NCI-H1105 treated with DMSO at 0.1 percent for 48 hours (cell line): ENCODE measurements at regions not wholly inside any gene's neighbourhood (a gene's known extent, or its start where the extent isn't known, plus 50 kb on each side); places are given as distances from the start of the nearest gene placed in this dataset.
"Not testable (repeated sequence)": the region's sequence is repeated elsewhere in the genome, so short reads cannot be mapped to it uniquely, and the experiment has no call there.

Experiments used
- DNase-seq: peaks from one replicate; lab custom pipeline; 2025; lab: John Stamatoyannopoulos, UW

GRCh38 chr10:90269699-90270098 lies 568.3 kb downstream of the KIF20B start:
- no peak for DNase-seq

DNA sequence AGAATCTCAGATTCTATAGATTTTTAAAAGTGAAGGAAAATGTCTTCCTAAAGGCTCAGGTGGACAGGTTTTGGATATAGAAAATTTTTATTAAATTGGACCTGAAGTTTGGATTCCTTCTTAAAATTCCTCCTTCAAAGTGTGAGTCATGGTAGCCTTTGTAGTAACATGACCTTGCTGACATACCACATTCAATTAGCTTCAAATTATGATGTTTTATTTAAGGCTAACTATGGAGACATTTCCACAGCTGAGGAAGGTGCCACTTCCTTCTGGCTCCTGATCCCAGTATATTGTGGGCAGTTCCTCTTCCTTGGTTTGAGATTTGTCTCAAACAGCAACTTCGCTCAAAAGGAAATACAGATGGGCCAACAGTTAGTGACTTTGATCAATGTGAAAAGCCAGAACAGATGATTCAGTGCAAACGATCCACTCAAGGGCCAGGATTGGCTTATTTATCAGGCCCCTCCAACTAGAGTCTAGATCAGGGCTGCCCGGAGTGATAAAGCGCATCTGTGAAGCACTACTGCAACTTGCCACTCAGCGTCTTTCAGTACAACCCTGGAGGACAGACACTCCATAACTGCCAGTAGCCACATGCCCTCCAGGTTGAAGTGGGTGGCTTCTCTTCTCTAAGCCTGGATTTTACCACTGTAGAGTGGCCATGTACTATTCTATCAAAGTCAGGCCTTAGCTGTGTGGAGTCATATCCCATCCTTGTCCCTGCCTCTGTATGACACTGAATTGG lies 573.5 kb downstream of the KIF20B start:
- DNase-seq: no peak

DNA sequence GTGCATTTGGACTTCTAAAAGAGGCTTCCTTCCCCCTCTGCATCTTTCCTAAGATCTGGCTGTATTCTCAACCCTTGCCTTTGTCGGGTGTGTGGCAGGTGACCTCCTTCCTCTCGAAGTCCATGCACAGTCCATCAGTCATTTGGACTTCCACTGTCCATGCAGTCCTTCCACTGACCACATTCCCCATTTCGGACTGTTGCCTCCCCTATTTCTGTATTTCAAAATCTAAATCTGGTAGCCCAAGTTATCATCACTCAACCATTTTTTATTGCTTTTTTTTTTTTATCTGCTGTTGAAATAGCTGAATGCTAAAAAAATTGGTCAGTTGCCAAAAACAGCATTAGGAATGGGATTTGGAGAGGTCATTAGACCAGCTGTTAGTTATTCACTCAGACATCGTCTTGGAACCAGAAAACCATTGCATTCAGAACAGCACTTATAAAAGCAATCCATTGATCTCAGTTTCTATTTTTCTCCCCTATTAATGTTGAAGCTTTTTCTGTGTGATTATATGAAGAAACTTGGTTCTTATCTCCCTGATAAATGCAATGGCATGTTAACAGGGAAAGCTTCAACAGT lies 575.6 kb downstream of the KIF20B start:
- peak; percentile 34 for DNase-seq

- DNase-seq: no peak
Measured at GRCh38 chr10:90286406-90286805, 571.4 kb downstream of the HTR7 start.

DNA sequence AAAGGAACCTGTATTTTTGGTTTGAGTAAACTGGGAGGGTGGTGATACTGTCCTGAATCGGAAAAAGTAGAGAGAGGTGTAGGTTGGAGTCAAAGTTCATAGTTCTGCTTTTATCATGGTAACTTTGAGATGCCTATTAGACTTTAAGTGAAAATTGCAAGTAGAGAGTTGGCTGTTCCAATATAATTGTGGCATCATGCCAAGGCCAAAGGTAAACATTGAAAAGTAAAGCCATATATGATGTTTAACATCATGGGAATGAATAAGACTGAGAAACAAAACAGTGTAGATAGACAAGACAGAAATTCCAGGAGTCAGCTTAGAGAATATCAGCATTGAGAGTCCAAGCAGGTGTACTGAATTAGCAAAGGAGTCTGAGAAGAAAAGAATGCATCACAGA lies 570.9 kb downstream of the HTR7 start:
- DNase-seq: no peak

GRCh38 chr10:90288391-90288933 lies 569.4 kb downstream of the HTR7 start:
- no peak for DNase-seq

- no peak for DNase-seq
Measured at GRCh38 chr10:90289037-90289436, 568.8 kb downstream of the HTR7 start.

DNA sequence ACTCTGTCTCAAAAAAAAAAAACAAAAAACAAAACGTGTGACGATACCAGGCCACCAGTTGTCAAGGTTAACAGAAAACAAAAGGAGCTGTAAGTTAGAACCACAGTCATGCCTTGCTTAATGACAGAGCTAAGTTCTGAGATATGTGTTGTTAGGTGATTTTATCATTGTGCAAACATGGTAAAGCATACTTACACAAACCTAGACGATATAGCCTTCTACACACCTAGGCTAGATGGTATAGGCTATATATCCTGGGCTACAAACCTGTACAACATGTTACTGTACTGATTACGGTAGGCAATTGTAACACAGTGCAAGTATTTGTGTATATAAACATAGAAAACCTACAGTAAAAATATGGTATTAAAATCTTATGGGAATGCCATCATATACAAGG lies 564.2 kb downstream of the HTR7 start:
- no peak for DNase-seq

- not testable (repeated sequence) for DNase-seq
Measured at GRCh38 chr10:90294821-90295540, 562.9 kb downstream of the HTR7 start.

- not testable (repeated sequence) for DNase-seq
Measured at GRCh38 chr10:90302031-90302430, 555.8 kb downstream of the HTR7 start.

- DNase-seq: no peak
Measured at GRCh38 chr10:90302758-90303481, 554.9 kb downstream of the HTR7 start.

- DNase-seq: no peak
Measured at GRCh38 chr10:90304533-90304932, 553.3 kb downstream of the HTR7 start.

DNA sequence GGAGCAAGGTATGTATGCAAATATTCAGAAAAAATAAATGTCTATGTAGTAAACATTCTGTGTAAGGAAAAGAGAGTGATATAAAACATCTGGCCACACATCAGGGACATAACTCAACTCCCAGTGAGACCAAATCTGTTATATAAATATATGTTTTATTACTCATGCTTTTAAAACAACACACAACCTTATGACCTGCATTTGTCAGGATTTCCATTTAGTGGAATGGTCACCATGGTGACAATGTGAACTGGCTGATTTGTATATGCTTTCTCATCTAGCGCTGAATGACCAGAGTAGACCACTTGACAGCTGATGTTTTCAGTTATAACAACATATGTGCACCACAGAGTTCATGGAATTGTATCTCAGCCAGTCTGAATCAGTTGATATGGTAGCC lies 551.7 kb downstream of the HTR7 start:
- no peak for DNase-seq

DNA sequence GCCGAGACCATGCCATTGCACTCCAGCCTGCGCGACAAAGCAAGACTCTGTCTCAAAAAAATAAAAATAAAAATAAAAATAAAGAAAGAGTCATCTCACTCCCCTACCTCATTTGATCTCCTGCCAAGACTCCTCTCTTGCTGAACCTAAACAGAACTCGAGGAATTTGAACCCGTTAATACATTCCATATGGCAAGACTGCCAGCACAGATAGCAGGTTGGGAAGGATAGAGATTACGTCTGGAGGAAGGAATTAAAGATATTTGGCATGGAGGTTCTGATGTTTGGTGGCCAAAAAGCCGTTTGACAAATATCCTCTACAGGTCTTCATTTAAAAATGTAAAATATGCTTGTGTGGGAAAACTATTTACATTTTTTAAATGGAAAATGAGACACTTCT lies 549.6 kb downstream of the HTR7 start:
- no peak for DNase-seq

GRCh38 chr10:90313576-90314325 lies 544.1 kb downstream of the HTR7 start:
- DNase-seq: no peak

DNA sequence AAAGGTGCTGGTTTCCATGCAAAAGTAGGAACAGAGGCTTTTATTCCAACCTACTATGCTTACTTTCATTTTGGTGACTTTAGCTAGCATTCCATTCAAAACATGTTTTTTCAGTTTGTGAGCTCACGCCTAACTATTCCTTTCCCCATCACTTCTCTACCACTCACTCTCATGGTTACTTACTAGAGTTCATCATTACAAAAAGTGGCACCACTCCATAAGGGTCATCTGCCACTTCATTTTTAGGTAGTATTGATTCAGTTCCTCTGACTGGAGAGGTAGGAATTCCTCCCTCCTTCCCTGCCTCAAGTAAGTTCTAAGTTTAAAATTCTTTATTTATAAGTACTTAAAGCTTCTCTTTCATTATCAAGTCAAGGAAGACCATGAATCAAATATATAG lies 543.1 kb downstream of the HTR7 start:
- no peak for DNase-seq

GRCh38 chr10:90317172-90317571 lies 540.7 kb downstream of the HTR7 start:
- no peak for DNase-seq

- no peak for DNase-seq
Measured at GRCh38 chr10:90318659-90319058, 539.2 kb downstream of the HTR7 start.

DNA sequence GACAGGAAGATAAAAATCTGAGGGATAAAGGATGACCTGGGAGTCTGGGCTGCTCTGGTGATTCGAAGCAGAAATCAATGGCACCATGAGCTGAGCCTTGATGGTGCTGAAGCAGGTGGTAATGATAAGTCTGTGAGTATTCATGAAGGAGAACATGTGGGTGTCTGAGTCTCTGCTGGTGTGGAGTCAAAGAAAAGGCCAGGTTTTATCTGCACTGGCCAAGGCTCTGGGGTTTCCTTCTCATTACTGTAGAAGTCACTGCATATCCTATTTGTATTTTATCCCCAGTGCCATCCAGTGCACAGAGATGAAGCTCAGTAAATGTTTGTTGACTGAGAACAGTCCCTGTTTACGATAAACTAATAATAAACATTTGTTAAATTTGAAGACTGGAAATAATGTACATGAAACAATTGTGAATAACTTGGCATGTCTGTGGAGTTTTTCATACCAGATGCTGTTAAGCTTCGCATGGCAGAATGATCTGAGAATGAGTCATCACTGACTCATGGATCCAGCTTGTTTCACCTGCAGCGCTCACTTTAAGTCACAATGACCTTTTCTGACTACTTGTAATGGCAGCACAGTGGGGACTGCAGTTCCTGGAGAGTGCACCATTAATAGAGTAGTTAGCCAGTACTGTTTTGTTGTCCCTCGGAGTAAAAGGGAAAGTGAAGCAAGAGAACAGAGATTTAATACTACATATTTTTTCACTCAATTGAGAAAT lies 538.5 kb downstream of the HTR7 start:
- no peak for DNase-seq

GRCh38 chr10:90321132-90321816 lies 536.6 kb downstream of the HTR7 start:
- DNase-seq: no peak
